ENCODE measurements at regions not wholly inside any gene's neighbourhood (a gene's known extent, or its start where the extent isn't known, plus 50 kb on each side); places are given as distances from the start of the nearest gene placed in this dataset.
"Not testable (repeated sequence)": the region's sequence is repeated elsewhere in the genome, so short reads cannot be mapped to it uniquely, and the experiment has no call there.

GRCh38 chr5:143634689-143635088 is 177.3 kb upstream of the HMHB1 start:
- DNase-seq (ENCODE audit: low read depth) = no peak

GRCh38 chr5:143629871-143630659 is 181.9 kb upstream of the HMHB1 start:
- DNase-seq (ENCODE audit: low read depth) = peak; percentile 54

GRCh38 chr5:143625048-143625447 is 186.9 kb upstream of the HMHB1 start:
- not testable (repeated sequence) for DNase-seq (ENCODE audit: low read depth)

GRCh38 chr5:143624465-143624864 is 187.5 kb upstream of the HMHB1 start:
- DNase-seq (ENCODE audit: low read depth) = no peak

GRCh38 chr5:143619040-143619439 is 192.9 kb upstream of the HMHB1 start:
- DNase-seq (ENCODE audit: low read depth) = no peak

GRCh38 chr5:143618141-143618540 is 193.8 kb upstream of the HMHB1 start:
- DNase-seq (ENCODE audit: low read depth) = no peak

- DNase-seq (ENCODE audit: low read depth) = no peak
Measured at GRCh38 chr5:143614831-143615230, 197.1 kb upstream of the HMHB1 start.

GRCh38 chr5:143613329-143613728 is 198.6 kb upstream of the HMHB1 start:
- peak; percentile 36 for DNase-seq (ENCODE audit: low read depth)

- no peak for DNase-seq (ENCODE audit: low read depth)
Measured at GRCh38 chr5:143610946-143611345, 201.0 kb upstream of the HMHB1 start.

GRCh38 chr5:143606043-143606752 is 202.7 kb upstream of the NR3C1 start:
- DNase-seq (ENCODE audit: low read depth) = peak; percentile 88

- DNase-seq (ENCODE audit: low read depth) = peak; percentile 41
Measured at GRCh38 chr5:143605403-143606005, 202.0 kb upstream of the NR3C1 start.

- DNase-seq (ENCODE audit: low read depth) = no peak
Measured at GRCh38 chr5:143601917-143602333, 198.4 kb upstream of the NR3C1 start.

- DNase-seq (ENCODE audit: low read depth) = no peak
Measured at GRCh38 chr5:143601357-143601756, 197.9 kb upstream of the NR3C1 start.

GRCh38 chr5:143600396-143601075 is 197.1 kb upstream of the NR3C1 start:
- DNase-seq (ENCODE audit: low read depth) = peak; percentile 50

- no peak for DNase-seq (ENCODE audit: low read depth)
Measured at GRCh38 chr5:143599474-143599873, 196.0 kb upstream of the NR3C1 start.

GRCh38 chr5:143596824-143597223 is 193.3 kb upstream of the NR3C1 start:
- DNase-seq (ENCODE audit: low read depth) = no peak

GRCh38 chr5:143594902-143595818 is 191.7 kb upstream of the NR3C1 start:
- no peak for DNase-seq (ENCODE audit: low read depth)

- DNase-seq (ENCODE audit: low read depth) = no peak
Measured at GRCh38 chr5:143593723-143594122, 190.2 kb upstream of the NR3C1 start.

GRCh38 chr5:143592648-143593047 is 189.2 kb upstream of the NR3C1 start:
- DNase-seq (ENCODE audit: low read depth) = peak; percentile 68

GRCh38 chr5:143588933-143589662 is 185.6 kb upstream of the NR3C1 start:
- no peak for DNase-seq (ENCODE audit: low read depth)
